ACC112 (cell line): ENCODE measurements at regions not wholly inside any gene's neighbourhood (a gene's known extent, or its start where the extent isn't known, plus 50 kb on each side); places are given as distances from the start of the nearest gene placed in this dataset.
"Not testable (repeated sequence)": the region's sequence is repeated elsewhere in the genome, so short reads cannot be mapped to it uniquely, and the experiment has no call there.

Source experiments
- H2AFZ ChIP-seq: fragments of 200-600 bp; sonication (generic); one replicate; pipeline ENCODE4 v1.6.0; 2017; ENCODE audit warnings: antibody characterized with exemption, low read length; ENCODE audit not compliant: unreplicated experiment
- H3K27ac ChIP-seq: fragments of 200-600 bp; sonication (generic); 2 replicates; pipeline ENCODE4 v1.5.1; 2014; ENCODE audit warnings: low read depth, mild to moderate bottlenecking, antibody characterized with exemption, low read length, moderate library complexity
- H3K27me3 ChIP-seq: fragments of 200-600 bp; sonication (generic); 2 replicates; pipeline ENCODE4 v1.6.1; 2014; ENCODE audit warnings: mild to moderate bottlenecking, antibody characterized with exemption, low read length, moderate library complexity, mixed read lengths; ENCODE audit not compliant: insufficient read depth
- H3K36me3 ChIP-seq: fragments of 200-600 bp; sonication (generic); 2 replicates; pipeline ENCODE4 v1.6.1; 2016; ENCODE audit warnings: mild to moderate bottlenecking, antibody characterized with exemption, low read length, moderate library complexity, mixed read lengths; ENCODE audit not compliant: insufficient read depth
- H3K4me1 ChIP-seq: fragments of 200-600 bp; sonication (generic); one replicate; pipeline ENCODE4 v1.6.1; 2016; ENCODE audit warnings: low read length, mixed read lengths; ENCODE audit not compliant: insufficient read depth, unreplicated experiment, control insufficient read depth
- H3K4me3 ChIP-seq: fragments of 200-600 bp; sonication (generic); 2 replicates; pipeline ENCODE4 v1.5.1; 2014; ENCODE audit warnings: mild to moderate bottlenecking, low read depth, low read length
- H3K79me2 ChIP-seq: fragments of 200-600 bp; sonication (generic); one replicate; pipeline ENCODE4 v1.6.0; 2016; ENCODE audit warnings: low read length; ENCODE audit not compliant: control insufficient read depth, unreplicated experiment, insufficient read depth

GRCh38 chr3:137111497-137111896 lies 153.7 kb downstream of the IL20RB start:
- Histone ChIP-seq H2AFZ (no peak overlapping the region), H3K36me3 (no peaks in the 10 kb centered on the region), H3K27ac (no peak overlapping the region)

GRCh38 chr3:137116619-137117018 lies 158.8 kb downstream of the IL20RB start:
- H3K4me1 ChIP-seq, result no peaks in the 10 kb centered on the region
- H2AFZ ChIP-seq, result no peak overlapping the region
- peaks cover 14% of the 10 kb centered on the region for H3K27me3 ChIP-seq
- no peak overlapping the region for H3K27ac ChIP-seq
- no peak overlapping the region for H3K4me3 ChIP-seq
- H3K36me3 ChIP-seq, result no peaks in the 10 kb centered on the region
- H3K79me2 ChIP-seq, result no peaks in the 10 kb centered on the region

More at GRCh38 chr3:137111497-137111896, 153.7 kb downstream of the IL20RB start:
- no peak overlapping the region for H3K4me3 ChIP-seq
- peaks cover 33% of the 10 kb centered on the region for H3K27me3 ChIP-seq
- no peaks in the 10 kb centered on the region for H3K4me1 ChIP-seq
- H3K79me2 ChIP-seq, result no peaks in the 10 kb centered on the region

- Histone ChIP-seq H3K4me1 (no peaks in the 10 kb centered on the region), H3K4me3 (no peak overlapping the region), H3K36me3 (no peaks in the 10 kb centered on the region), H2AFZ (no peak overlapping the region), H3K27ac (no peak overlapping the region), H3K27me3 (peaks cover 41% of the 10 kb centered on the region), H3K79me2 (no peaks in the 10 kb centered on the region)
Measured at GRCh38 chr3:137121704-137122314, 164.0 kb downstream of the IL20RB start.

- no peaks in the 10 kb centered on the region for H3K36me3 ChIP-seq
- no peaks in the 10 kb centered on the region for H3K79me2 ChIP-seq
- H2AFZ ChIP-seq, result no peak overlapping the region
- no peak overlapping the region for H3K27ac ChIP-seq
- no peak overlapping the region for H3K4me3 ChIP-seq
- H3K4me1 ChIP-seq, result no peaks in the 10 kb centered on the region
- H3K27me3 ChIP-seq, result peaks cover 67% of the 10 kb centered on the region
Measured at GRCh38 chr3:137131081-137131480, 173.3 kb downstream of the IL20RB start.

GRCh38 chr3:137134431-137134830 lies 176.6 kb downstream of the IL20RB start:
- H3K79me2 ChIP-seq, result no peaks in the 10 kb centered on the region
- no peaks in the 10 kb centered on the region for H3K4me1 ChIP-seq
- no peak overlapping the region for H2AFZ ChIP-seq
- no peak overlapping the region for H3K4me3 ChIP-seq
- no peaks in the 10 kb centered on the region for H3K36me3 ChIP-seq
- no peak overlapping the region for H3K27ac ChIP-seq
- H3K27me3 ChIP-seq, result peaks cover 56% of the 10 kb centered on the region

- Histone ChIP-seq H3K36me3 (no peaks in the 10 kb centered on the region), H3K27me3 (peaks cover 10% of the 10 kb centered on the region; the same call in 1 of the 2 replicates), H3K27ac (no peak overlapping the region), H3K79me2 (no peaks in the 10 kb centered on the region), H3K4me1 (no peaks in the 10 kb centered on the region), H2AFZ (no peak overlapping the region), H3K4me3 (no peak overlapping the region)
Measured at GRCh38 chr3:137148406-137148805, 190.6 kb downstream of the IL20RB start.

- Histone ChIP-seq H3K27ac (no peak overlapping the region), H3K79me2 (no peaks in the 10 kb centered on the region), H3K4me3 (no peak overlapping the region), H3K4me1 (no peaks in the 10 kb centered on the region), H2AFZ (no peak overlapping the region), H3K27me3 (peaks cover 10% of the 10 kb centered on the region; the same call in 1 of the 2 replicates), H3K36me3 (no peaks in the 10 kb centered on the region)
Measured at GRCh38 chr3:137148917-137149316, 191.1 kb downstream of the IL20RB start.

GRCh38 chr3:137150825-137151224 lies 193.0 kb downstream of the IL20RB start:
- H3K4me1 ChIP-seq, result no peaks in the 10 kb centered on the region

GRCh38 chr3:137153046-137153445 lies 195.3 kb downstream of the IL20RB start:
- H3K79me2 ChIP-seq, H3K4me1 ChIP-seq, H3K27ac ChIP-seq, H3K27me3 ChIP-seq, H3K4me3 ChIP-seq, H3K36me3 ChIP-seq, H2AFZ ChIP-seq: not testable (repeated sequence)

More at GRCh38 chr3:137150825-137151224, 193.0 kb downstream of the IL20RB start:
- Histone ChIP-seq H3K36me3 (no peaks in the 10 kb centered on the region), H3K27me3 (peaks cover 10% of the 10 kb centered on the region; the same call in 1 of the 2 replicates), H3K27ac (no peak overlapping the region), H3K4me3 (no peak overlapping the region), H2AFZ (no peak overlapping the region), H3K79me2 (no peaks in the 10 kb centered on the region)

GRCh38 chr3:137163241-137163871 lies 205.6 kb downstream of the IL20RB start:
- Histone ChIP-seq H2AFZ (no peak overlapping the region), H3K4me1 (no peaks in the 10 kb centered on the region), H3K4me3 (no peak overlapping the region), H3K27ac (no peak overlapping the region), H3K27me3 (no peaks in the 10 kb centered on the region), H3K79me2 (no peaks in the 10 kb centered on the region), H3K36me3 (no peaks in the 10 kb centered on the region)

- Histone ChIP-seq H3K4me3 (no peak overlapping the region), H2AFZ (no peak overlapping the region)
Measured at GRCh38 chr3:137163958-137164357, 206.2 kb downstream of the IL20RB start.

More at GRCh38 chr3:137163958-137164357, 206.2 kb downstream of the IL20RB start:
- no peaks in the 10 kb centered on the region for H3K27me3 ChIP-seq
- no peaks in the 10 kb centered on the region for H3K36me3 ChIP-seq
- H3K79me2 ChIP-seq, result no peaks in the 10 kb centered on the region
- no peaks in the 10 kb centered on the region for H3K4me1 ChIP-seq
- no peak overlapping the region for H3K27ac ChIP-seq
